ENCODE measurements at regions not wholly inside any gene's neighbourhood (a gene's known extent, or its start where the extent isn't known, plus 50 kb on each side); places are given as distances from the start of the nearest gene placed in this dataset.

GRCh38 chr7:82567841-82568240, 124.3 kb upstream of the CACNA2D1 start:
- TF ChIP-seq, protein P1, sequence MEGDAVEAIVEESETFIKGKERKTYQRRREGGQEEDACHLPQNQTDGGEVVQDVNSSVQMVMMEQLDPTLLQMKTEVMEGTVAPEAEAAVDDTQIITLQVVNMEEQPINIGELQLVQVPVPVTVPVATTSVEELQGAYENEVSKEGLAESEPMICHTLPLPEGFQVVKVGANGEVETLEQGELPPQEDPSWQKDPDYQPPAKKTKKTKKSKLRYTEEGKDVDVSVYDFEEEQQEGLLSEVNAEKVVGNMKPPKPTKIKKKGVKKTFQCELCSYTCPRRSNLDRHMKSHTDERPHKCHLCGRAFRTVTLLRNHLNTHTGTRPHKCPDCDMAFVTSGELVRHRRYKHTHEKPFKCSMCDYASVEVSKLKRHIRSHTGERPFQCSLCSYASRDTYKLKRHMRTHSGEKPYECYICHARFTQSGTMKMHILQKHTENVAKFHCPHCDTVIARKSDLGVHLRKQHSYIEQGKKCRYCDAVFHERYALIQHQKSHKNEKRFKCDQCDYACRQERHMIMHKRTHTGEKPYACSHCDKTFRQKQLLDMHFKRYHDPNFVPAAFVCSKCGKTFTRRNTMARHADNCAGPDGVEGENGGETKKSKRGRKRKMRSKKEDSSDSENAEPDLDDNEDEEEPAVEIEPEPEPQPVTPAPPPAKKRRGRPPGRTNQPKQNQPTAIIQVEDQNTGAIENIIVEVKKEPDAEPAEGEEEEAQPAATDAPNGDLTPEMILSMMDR (conservative IDR thresholded peaks at IDR 0.05 in 1 of 2, IDR thresholded peaks at IDR 0.05 in 1 of 2; ENCODE audit: low read depth in 1 of 2, low read length in 2 of 2), result no peak
- TF ChIP-seq EZH2 (IDR thresholded peaks at IDR 0.05; ENCODE audit: low read length, missing control alignments), result no peak

Measured in fibroblast of lung (primary cell).